ENCODE measurements at regions not wholly inside any gene's neighbourhood (a gene's known extent, or its start where the extent isn't known, plus 50 kb on each side); places are given as distances from the start of the nearest gene placed in this dataset.

- no peak overlapping the region for H3K4me3 Mint-ChIP-seq
- peaks cover 8% of the 10 kb centered on the region for H3K27me3 Mint-ChIP-seq (ENCODE audit: low read depth)
- H3K9me3 Mint-ChIP-seq: peaks cover 34% of the 10 kb centered on the region
- H3K36me3 Mint-ChIP-seq (ENCODE audit: low read depth): peaks cover 6% of the 10 kb centered on the region
- no peaks in the 10 kb centered on the region for H3K4me1 Mint-ChIP-seq
- TF ChIP-seq, protein P1, sequence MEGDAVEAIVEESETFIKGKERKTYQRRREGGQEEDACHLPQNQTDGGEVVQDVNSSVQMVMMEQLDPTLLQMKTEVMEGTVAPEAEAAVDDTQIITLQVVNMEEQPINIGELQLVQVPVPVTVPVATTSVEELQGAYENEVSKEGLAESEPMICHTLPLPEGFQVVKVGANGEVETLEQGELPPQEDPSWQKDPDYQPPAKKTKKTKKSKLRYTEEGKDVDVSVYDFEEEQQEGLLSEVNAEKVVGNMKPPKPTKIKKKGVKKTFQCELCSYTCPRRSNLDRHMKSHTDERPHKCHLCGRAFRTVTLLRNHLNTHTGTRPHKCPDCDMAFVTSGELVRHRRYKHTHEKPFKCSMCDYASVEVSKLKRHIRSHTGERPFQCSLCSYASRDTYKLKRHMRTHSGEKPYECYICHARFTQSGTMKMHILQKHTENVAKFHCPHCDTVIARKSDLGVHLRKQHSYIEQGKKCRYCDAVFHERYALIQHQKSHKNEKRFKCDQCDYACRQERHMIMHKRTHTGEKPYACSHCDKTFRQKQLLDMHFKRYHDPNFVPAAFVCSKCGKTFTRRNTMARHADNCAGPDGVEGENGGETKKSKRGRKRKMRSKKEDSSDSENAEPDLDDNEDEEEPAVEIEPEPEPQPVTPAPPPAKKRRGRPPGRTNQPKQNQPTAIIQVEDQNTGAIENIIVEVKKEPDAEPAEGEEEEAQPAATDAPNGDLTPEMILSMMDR (IDR thresholded peaks at IDR 0.05; ENCODE audit: unreplicated experiment in 3 of 3): no peak
- H3K27ac Mint-ChIP-seq: no peak overlapping the region
These were observed 633.7 kb downstream of the TBC1D22A start for GRCh38 chr22:47396105-47396504.

DNA sequence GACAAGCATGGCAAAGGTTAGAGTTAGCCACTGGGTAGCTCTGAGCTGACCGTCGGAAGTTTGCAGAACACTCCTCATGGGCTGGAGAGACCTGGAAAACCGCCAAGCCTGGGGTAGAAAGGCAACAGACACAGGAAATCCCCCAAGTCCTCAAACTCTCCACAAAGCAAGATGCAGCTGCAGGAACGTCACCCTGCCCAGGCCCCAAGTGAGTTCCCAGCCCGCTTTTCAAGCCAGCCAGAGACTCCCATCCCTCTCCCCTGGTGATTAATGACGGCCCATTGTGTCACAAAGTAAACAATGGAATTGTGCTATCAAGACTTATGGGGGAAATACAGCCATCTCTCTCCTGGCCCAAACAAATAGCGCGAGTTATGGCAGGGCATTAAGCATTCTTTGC is 633.0 kb downstream of the TBC1D22A start:
- H3K4me3 Mint-ChIP-seq: no peak overlapping the region
- TF ChIP-seq, protein P1 (IDR thresholded peaks at IDR 0.05; ENCODE audit: unreplicated experiment in 3 of 3): no peak
- H3K9me3 Mint-ChIP-seq: peaks cover 34% of the 10 kb centered on the region
- no peaks in the 10 kb centered on the region for H3K4me1 Mint-ChIP-seq
- H3K27ac Mint-ChIP-seq: no peak overlapping the region
- H3K36me3 Mint-ChIP-seq (ENCODE audit: low read depth): peaks cover 6% of the 10 kb centered on the region
- peaks cover 8% of the 10 kb centered on the region for H3K27me3 Mint-ChIP-seq (ENCODE audit: low read depth)

GRCh38 chr22:47394504-47395440 is 632.3 kb downstream of the TBC1D22A start:
- peaks cover 35% of the 10 kb centered on the region for H3K9me3 Mint-ChIP-seq
- H3K4me1 Mint-ChIP-seq: no peaks in the 10 kb centered on the region
- H3K27me3 Mint-ChIP-seq (ENCODE audit: low read depth): peaks cover 8% of the 10 kb centered on the region
- peaks cover 6% of the 10 kb centered on the region for H3K36me3 Mint-ChIP-seq (ENCODE audit: low read depth)
- TF ChIP-seq, protein P1 (IDR thresholded peaks at IDR 0.05; ENCODE audit: unreplicated experiment in 3 of 3): no peak
- H3K27ac Mint-ChIP-seq: no peak overlapping the region
- H3K4me3 Mint-ChIP-seq: no peak overlapping the region

DNA sequence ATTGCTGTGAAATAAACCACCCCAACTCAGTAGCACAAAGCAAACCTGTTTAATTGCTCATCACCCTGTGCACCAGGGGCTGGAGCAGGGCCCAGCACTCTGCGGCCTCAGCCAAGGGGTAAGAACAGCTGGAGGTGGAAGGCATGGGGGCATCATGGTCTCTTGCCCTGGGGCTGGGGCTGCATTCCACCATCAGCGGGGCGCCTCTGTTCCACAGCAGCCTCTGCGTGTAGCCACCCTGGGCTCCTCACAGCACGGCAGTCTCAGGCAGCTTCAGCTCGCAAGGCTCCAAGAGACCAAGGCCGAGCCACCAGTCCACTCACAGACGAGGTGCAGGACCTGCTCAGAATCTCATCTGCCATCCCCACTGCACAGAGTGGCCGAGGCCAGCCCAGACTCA is 630.7 kb downstream of the TBC1D22A start:
- H3K4me1 Mint-ChIP-seq: no peaks in the 10 kb centered on the region
- peaks cover 34% of the 10 kb centered on the region for H3K9me3 Mint-ChIP-seq
- no peak overlapping the region for H3K27ac Mint-ChIP-seq
- H3K4me3 Mint-ChIP-seq: no peak overlapping the region
- H3K36me3 Mint-ChIP-seq (ENCODE audit: low read depth): peaks cover 6% of the 10 kb centered on the region
- TF ChIP-seq, protein P1 (IDR thresholded peaks at IDR 0.05; ENCODE audit: unreplicated experiment in 3 of 3): no peak
- peaks cover 8% of the 10 kb centered on the region for H3K27me3 Mint-ChIP-seq (ENCODE audit: low read depth)

DNA sequence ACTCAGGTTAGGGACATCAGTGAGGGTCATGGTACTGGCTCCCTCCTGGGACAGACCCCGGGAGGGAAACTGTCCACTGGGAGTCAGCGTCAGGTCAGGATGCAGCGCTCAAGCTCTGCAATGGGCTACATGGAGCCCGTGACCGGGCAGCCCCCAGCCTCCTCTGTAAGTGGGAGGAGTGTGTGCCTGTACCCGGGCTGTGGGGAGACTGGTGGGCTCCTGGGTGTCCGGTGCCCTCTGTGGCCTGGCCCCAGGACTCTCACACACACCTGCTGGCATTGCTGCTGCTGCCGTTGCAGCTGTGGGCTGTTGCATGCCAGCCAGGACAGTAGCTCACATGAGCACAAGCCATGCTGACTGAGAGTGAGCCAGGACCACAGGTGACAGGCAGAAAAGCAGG is 630.3 kb downstream of the TBC1D22A start:
- Mint-ChIP-seq H3K4me1 (no peaks in the 10 kb centered on the region), H3K36me3 (ENCODE audit: low read depth) (peaks cover 6% of the 10 kb centered on the region), H3K27ac (no peak overlapping the region), H3K9me3 (peaks cover 32% of the 10 kb centered on the region), H3K4me3 (no peak overlapping the region), H3K27me3 (ENCODE audit: low read depth) (peaks cover 8% of the 10 kb centered on the region)
- TF ChIP-seq, protein P1 (IDR thresholded peaks at IDR 0.05; ENCODE audit: unreplicated experiment in 3 of 3): no peak

- TF ChIP-seq, protein P1 (IDR thresholded peaks at IDR 0.05; ENCODE audit: unreplicated experiment in 3 of 3): no peak
- H3K36me3 Mint-ChIP-seq (ENCODE audit: low read depth): peaks cover 4% of the 10 kb centered on the region
- H3K27me3 Mint-ChIP-seq (ENCODE audit: low read depth): peaks cover 6% of the 10 kb centered on the region
- peaks cover 26% of the 10 kb centered on the region for H3K9me3 Mint-ChIP-seq
- H3K27ac Mint-ChIP-seq: no peak overlapping the region
- H3K4me1 Mint-ChIP-seq: no peaks in the 10 kb centered on the region
- H3K4me3 Mint-ChIP-seq: no peak overlapping the region
These were observed 629.6 kb downstream of the TBC1D22A start for GRCh38 chr22:47392054-47392347.

All from nephron (organoid).